Naive thymus-derived CD4-positive, alpha-beta T cell (primary cell): ENCODE measurements at regions not wholly inside any gene's neighbourhood (a gene's known extent, or its start where the extent isn't known, plus 50 kb on each side); places are given as distances from the start of the nearest gene placed in this dataset.
"Not testable (repeated sequence)": the region's sequence is repeated elsewhere in the genome, so short reads cannot be mapped to it uniquely, and the experiment has no call there.

ENCODE experiments used
- ATAC-seq: fragments of 150-1000 bp; cut with Tn5 transposase; 2 replicates; pipeline ENCODE4 v1.10.0; 2021; ENCODE audit warnings: mild to moderate bottlenecking, moderate library complexity
- CTCF ChIA-PET: fragments of 350-600 bp; sonication (Branson Sonifier 250); formaldehyde crosslinking; loops from one replicate; lab custom pipeline; 2021; ENCODE audit warnings: antibody characterized with exemption; lab: Charles Lee
- POLR2A ChIA-PET: fragments of 350-600 bp; sonication (Branson Sonifier 250); formaldehyde crosslinking; loops from one replicate; lab custom pipeline; 2021; ENCODE audit warnings: antibody characterized with exemption, inconsistent platforms; lab: Charles Lee
- DNase-seq, 9 donors: peaks; one replicate each; pipeline versions ENCODE4 v3.0.0 to v3.0.0-alpha.2; 2020 to 2022; ENCODE audit warnings: mixed read lengths in 1 of 9
- H3K27ac ChIP-seq: one replicate; pipeline ENCODE4 v1.7.0; 2013; ENCODE audit warnings: mild to moderate bottlenecking, low read depth, low read length, moderate library complexity
- H3K27me3 ChIP-seq, 2 donors: one replicate each; pipeline ENCODE4 v1.7.0; 2013; ENCODE audit warnings: low read length in 2 of 2, mild to moderate bottlenecking in 2 of 2, moderate library complexity in 2 of 2; ENCODE audit not compliant: control insufficient read depth in 2 of 2, insufficient read depth in 2 of 2
- H3K36me3 ChIP-seq, 3 experiments: 1 replicate in 2 of 3; 2 replicates in 1 of 3; pipeline ENCODE4 v1.7.0; 2013; ENCODE audit warnings: low read length in 3 of 3, mild to moderate bottlenecking in 3 of 3, moderate library complexity in 1 of 3; ENCODE audit not compliant: insufficient read depth in 3 of 3, control insufficient read depth in 2 of 3
- H3K4me1 ChIP-seq, 2 donors: one replicate each; pipeline ENCODE4 v1.7.0; 2013; ENCODE audit warnings: low read length in 2 of 2, mild to moderate bottlenecking in 2 of 2, moderate library complexity in 1 of 2; ENCODE audit not compliant: control insufficient read depth in 2 of 2, insufficient read depth in 2 of 2
- H3K4me3 ChIP-seq: 2 replicates; pipeline ENCODE4 v1.7.0; 2013; ENCODE audit warnings: mild to moderate bottlenecking, low read length
- H3K9me3 ChIP-seq, 3 experiments: 1 replicate in 2 of 3; 2 replicates in 1 of 3; pipeline ENCODE4 v1.7.0; 2013; ENCODE audit warnings: low read length in 3 of 3; ENCODE audit not compliant: control insufficient read depth in 2 of 3
- H3K27ac Mint-ChIP-seq, 9 donors: one replicate each; pipeline ENCODE4 v1.8.0; 2020 to 2022; ENCODE audit warnings: mixed read lengths in 9 of 9, mild to moderate bottlenecking in 8 of 9, moderate library complexity in 5 of 9, inconsistent platforms in 2 of 9
- H3K27me3 Mint-ChIP-seq, 5 donors: one replicate each; pipeline ENCODE4 v1.8.0; 2021 to 2022; ENCODE audit warnings: mixed read lengths in 5 of 5, mild to moderate bottlenecking in 1 of 5
- H3K36me3 Mint-ChIP-seq, 5 donors: one replicate each; pipeline ENCODE4 v1.8.0; 2020 to 2022; ENCODE audit warnings: mixed read lengths in 5 of 5, mild to moderate bottlenecking in 3 of 5, inconsistent platforms in 1 of 5
- H3K4me1 Mint-ChIP-seq, 7 donors: one replicate each; pipeline ENCODE4 v1.8.0; 2020 to 2022; ENCODE audit warnings: mixed read lengths in 7 of 7, mild to moderate bottlenecking in 3 of 7, inconsistent platforms in 1 of 7
- H3K4me3 Mint-ChIP-seq, 10 donors: one replicate each; pipeline ENCODE4 v1.8.0; 2020 to 2022; ENCODE audit warnings: mild to moderate bottlenecking in 10 of 10, mixed read lengths in 10 of 10, moderate library complexity in 6 of 10, inconsistent platforms in 2 of 10
- H3K9me3 Mint-ChIP-seq, 11 donors: one replicate each; pipeline ENCODE4 v1.8.0; 2020 to 2022; ENCODE audit warnings: mixed read lengths in 11 of 11, mild to moderate bottlenecking in 4 of 11, inconsistent platforms in 1 of 11, moderate library complexity in 1 of 11
- intact Hi-C, 2 donors: fragments of 100-400 bp; cut with micrococcal nuclease; formaldehyde crosslinking; loops; one replicate each; pipeline ENCODE4 v1.15.1; 2023

DNA sequence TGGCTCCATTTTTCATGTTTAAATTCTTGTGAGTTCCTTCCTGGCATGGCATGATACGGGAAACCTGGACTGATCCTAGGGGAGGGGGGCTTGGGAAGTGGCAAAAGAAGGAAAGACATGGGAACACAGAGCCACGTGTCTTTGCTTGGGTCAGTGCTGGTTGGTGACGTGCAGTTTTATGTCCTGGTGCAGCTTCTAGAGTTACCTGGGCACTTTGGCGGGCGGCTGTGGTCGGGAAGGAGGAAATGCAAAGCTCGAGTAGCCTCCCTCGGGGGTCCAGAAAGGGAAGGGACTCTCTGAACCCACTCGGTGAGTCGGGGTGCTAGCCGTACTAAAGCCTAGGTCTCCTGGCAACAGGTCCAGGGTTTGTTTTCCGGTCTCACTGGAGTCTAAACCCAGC, 94.6 kb downstream of the APOB start:
- CTCF ChIA-PET, result interaction anchor here (1.1 kb wide), 1 partner anchor 14 kb away, joined by 4 read pairs; no protein-coding TSS in a partner anchor
- H3K36me3 Mint-ChIP-seq, result no peaks in the 10 kb centered on the region
- ATAC-seq (no peak), DNase-seq (no peak)
- POLR2A ChIA-PET, result no interaction called here
- H3K27ac Mint-ChIP-seq, result no peak overlapping the region
- no peak overlapping the region for H3K4me3 Mint-ChIP-seq
- no peaks in the 10 kb centered on the region for H3K4me1 ChIP-seq
- no peak overlapping the region for H3K4me3 ChIP-seq
- H3K27ac ChIP-seq, result no peak overlapping the region
- H3K4me1 Mint-ChIP-seq, result no peaks in the 10 kb centered on the region
- no peaks in the 10 kb centered on the region for H3K27me3 ChIP-seq
- no peaks in the 10 kb centered on the region for H3K9me3 ChIP-seq
- H3K36me3 ChIP-seq, result no peaks in the 10 kb centered on the region
- H3K27me3 Mint-ChIP-seq, result peaks cover 0 to 10% (median 4%) of the 10 kb centered on the region in 5 donors
- H3K9me3 Mint-ChIP-seq, result no peaks in the 10 kb centered on the region
- intact Hi-C loops, result no loop called here

DNA sequence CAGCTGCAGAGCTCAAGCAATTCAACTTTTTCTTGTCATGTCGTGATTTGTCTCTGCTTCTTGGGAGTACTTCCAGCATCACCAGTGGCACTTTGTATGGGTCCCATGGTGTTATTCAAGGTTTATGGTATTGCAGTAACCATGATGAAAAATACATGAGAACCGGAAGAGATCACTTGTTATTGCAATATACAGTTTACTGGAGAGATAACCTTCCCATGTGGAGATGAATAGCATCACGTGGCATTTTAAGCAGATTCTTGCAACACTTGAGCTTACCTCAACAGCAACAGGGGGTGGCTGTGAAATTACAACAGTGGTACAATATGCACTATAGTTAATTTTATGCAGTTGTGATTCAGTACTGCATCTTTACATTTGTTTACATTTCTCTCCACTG, 97.4 kb downstream of the APOB start:
- Mint-ChIP-seq H3K27me3 (peaks cover 0 to 16% (median 7%) of the 10 kb centered on the region in 5 donors), H3K27ac (no peak overlapping the region), H3K4me3 (no peak overlapping the region), H3K36me3 (no peaks in the 10 kb centered on the region), H3K4me1 (no peaks in the 10 kb centered on the region), H3K9me3 (no peaks in the 10 kb centered on the region)
- H3K4me1 ChIP-seq, result no peaks in the 10 kb centered on the region
- ChIA-PET POLR2A (no interaction called here), CTCF (no interaction called here)
- H3K9me3 ChIP-seq, result no peaks in the 10 kb centered on the region
- ATAC-seq (no peak), DNase-seq (no peak)
- H3K36me3 ChIP-seq, result no peaks in the 10 kb centered on the region
- H3K27ac ChIP-seq, result no peak overlapping the region
- H3K4me3 ChIP-seq, result no peak overlapping the region
- no peaks in the 10 kb centered on the region for H3K27me3 ChIP-seq
- intact Hi-C loops, result no loop called here

DNA sequence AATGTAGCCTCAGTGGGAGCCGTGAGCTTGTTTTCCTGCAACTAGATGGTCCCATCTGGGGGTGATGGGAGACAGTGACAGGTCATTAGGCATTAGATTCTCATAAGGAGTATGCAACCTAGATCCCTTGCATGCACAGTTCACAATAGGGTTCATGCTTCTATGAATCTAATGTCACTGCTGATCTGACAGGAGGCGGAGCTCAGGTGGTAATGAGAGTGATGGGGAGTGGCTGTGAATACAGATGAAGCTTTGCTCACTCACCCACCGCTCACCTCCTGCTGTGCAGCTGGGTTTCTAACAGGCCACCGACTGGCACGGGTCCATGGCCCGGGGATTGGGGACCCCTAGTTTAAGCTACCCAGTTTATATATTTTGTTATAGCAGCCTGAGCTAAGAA, 100.2 kb downstream of the APOB start:
- H3K36me3 Mint-ChIP-seq, H3K27ac Mint-ChIP-seq, H3K4me3 Mint-ChIP-seq, ATAC-seq, H3K27me3 ChIP-seq, H3K9me3 ChIP-seq, CTCF ChIA-PET, H3K4me1 Mint-ChIP-seq, DNase-seq, H3K36me3 ChIP-seq, H3K9me3 Mint-ChIP-seq, POLR2A ChIA-PET, H3K4me1 ChIP-seq, H3K4me3 ChIP-seq, intact Hi-C loops, H3K27ac ChIP-seq: not testable (repeated sequence)
- peaks cover 2 to 25% (median 15%) of the 10 kb centered on the region in 5 donors for H3K27me3 Mint-ChIP-seq

DNA sequence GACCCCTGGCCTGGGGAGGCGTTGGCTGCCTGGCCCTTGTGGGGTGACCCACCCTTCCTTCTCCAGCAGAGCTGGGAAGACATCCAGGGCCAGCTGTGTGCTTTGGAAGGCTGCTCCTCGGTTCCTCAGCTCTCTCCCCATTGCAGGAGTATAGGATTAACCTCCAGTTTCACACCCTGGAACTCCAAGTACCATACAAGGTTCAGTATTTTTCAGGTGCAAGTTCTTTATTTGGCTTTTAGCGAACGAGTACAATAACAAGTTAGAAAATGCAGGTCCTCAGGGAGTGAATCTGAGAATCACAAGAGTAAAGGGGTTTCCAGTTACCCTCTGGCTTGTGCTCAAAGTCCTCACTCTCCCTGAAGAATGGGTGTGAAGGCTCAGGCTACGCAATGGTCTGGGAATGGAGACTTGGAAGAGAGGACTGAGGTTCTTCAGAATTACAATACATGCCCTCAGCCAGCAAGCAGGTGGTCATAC, 101.2 kb downstream of the APOB start:
- Histone ChIP-seq H3K36me3 (no peaks in the 10 kb centered on the region), H3K9me3 (no peaks in the 10 kb centered on the region), H3K4me1 (no peaks in the 10 kb centered on the region), H3K4me3 (no peak overlapping the region), H3K27ac (no peak overlapping the region), H3K27me3 (no peaks in the 10 kb centered on the region)
- Mint-ChIP-seq H3K36me3 (no peaks in the 10 kb centered on the region), H3K4me3 (no peak overlapping the region), H3K27ac (no peak overlapping the region), H3K4me1 (no peaks in the 10 kb centered on the region), H3K9me3 (no peaks in the 10 kb centered on the region), H3K27me3 (peaks cover 2 to 25% (median 15%) of the 10 kb centered on the region in 5 donors)
- ChIA-PET POLR2A (no interaction called here), CTCF (no interaction called here)
- intact Hi-C loops, result no loop called here
- ATAC-seq (no peak), DNase-seq (no peak)

DNA sequence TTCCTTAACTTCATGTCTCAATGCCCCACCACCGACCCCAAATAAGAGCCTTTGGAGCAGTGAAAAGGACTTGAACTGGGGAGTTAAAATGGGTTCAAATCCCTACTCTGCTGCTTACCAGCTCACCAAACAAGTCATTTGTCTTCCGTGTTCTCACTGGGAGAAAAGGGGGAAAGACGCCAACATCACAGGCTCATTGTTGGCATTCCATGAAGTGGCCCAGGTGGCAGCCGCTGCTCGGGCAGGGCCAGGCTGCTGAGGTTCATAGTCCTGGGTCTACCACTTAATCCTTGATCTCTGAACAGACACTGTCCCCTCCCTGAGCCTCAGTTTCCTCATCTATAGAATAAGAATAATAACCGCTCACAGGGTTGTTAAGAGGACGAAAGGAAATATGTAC, 103.0 kb downstream of the APOB start:
- Mint-ChIP-seq H3K4me3 (no peak overlapping the region), H3K9me3 (no peaks in the 10 kb centered on the region), H3K27me3 (peaks cover 2 to 25% (median 17%) of the 10 kb centered on the region in 5 donors), H3K27ac (no peak overlapping the region), H3K4me1 (no peaks in the 10 kb centered on the region), H3K36me3 (no peaks in the 10 kb centered on the region)
- Histone ChIP-seq H3K4me1 (no peaks in the 10 kb centered on the region), H3K27ac (no peak overlapping the region), H3K4me3 (no peak overlapping the region), H3K27me3 (no peaks in the 10 kb centered on the region), H3K36me3 (no peaks in the 10 kb centered on the region), H3K9me3 (no peaks in the 10 kb centered on the region)
- ChIA-PET CTCF (no interaction called here), POLR2A (interaction anchor here (0.5 kb wide), 1 partner anchor 64 kb away, joined by 3 read pairs; no protein-coding TSS in a partner anchor)
- intact Hi-C loops, result no loop called here
- DNase-seq, result no peak
- ATAC-seq, result no peak

DNA sequence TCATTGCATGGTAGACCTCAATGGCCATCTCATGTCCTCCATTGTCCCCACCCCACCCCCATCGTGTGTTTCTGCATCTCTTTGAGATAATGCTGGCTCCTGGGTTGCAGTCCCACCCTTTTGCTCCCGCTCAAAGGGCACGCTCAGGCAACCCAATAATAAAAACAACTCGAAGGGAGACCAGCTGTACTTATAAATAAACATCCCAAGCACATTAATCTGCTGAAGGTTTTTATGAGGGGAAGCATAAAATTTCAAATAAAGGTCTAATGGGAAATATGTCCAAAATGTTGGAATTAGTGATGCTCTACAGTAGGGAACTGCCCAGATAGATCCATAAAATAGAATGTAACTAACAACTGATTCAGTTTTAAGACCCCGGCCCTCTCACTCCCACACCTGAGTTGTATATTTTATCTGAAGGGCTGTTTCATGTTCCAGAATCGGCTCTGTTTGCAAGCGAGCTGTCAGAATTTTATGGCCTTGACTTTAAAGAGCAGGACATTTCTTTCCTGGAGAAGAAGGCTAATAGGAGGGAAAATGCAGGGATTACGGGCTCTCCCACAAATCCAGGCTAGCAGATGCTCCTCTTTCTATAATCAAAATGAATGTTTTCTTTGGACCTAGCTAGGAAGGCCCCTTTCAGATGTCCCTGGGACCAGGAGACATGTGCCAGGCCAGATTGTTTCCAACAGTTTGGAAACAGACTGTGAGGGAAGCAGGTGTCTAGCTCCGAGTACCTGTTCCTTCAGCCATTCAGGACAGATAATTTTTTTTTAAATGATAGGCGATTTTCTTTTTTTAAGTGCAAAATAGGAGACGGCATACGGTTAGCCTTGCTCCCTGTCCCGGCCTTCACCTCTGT, 103.7 kb downstream of the APOB start:
- Mint-ChIP-seq H3K27ac (no peak overlapping the region), H3K9me3 (no peaks in the 10 kb centered on the region), H3K36me3 (no peaks in the 10 kb centered on the region), H3K4me1 (no peaks in the 10 kb centered on the region), H3K27me3 (peaks cover 0 to 25% (median 19%) of the 10 kb centered on the region in 5 donors), H3K4me3 (no peak overlapping the region)
- Histone ChIP-seq H3K4me1 (no peaks in the 10 kb centered on the region), H3K4me3 (no peak overlapping the region), H3K27ac (no peak overlapping the region), H3K36me3 (no peaks in the 10 kb centered on the region), H3K27me3 (no peaks in the 10 kb centered on the region), H3K9me3 (no peaks in the 10 kb centered on the region)
- ChIA-PET CTCF (no interaction called here), POLR2A (interaction anchor here (0.5 kb wide), 1 partner anchor 65 kb away, joined by 3 read pairs; no protein-coding TSS in a partner anchor)
- ATAC-seq, result no peak
- no peak for DNase-seq
- intact Hi-C loops, result no loop called here

DNA sequence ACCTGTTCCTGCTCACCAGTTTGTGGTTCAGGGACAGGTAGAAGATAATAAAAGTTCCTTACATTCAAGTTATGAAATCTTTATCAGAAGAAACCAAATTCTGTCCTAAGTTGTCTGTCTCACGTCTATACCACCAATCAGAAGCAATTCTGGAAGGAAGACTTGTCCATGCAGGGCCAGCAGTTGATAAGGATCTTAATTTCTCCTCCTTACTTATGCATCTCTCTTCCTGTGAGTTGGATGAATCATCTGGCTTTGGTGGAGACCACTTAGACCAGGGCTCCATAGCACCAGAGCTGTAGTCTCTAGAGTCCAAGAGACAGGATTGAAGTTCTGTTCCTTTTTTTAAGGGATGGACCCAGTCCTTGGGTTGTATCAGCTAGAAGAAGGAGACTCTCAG, 106.5 kb downstream of the APOB start:
- no peak overlapping the region for H3K4me3 Mint-ChIP-seq
- DNase-seq, result no peak
- Histone ChIP-seq H3K27ac (no peak overlapping the region), H3K27me3 (no peaks in the 10 kb centered on the region), H3K4me3 (no peak overlapping the region), H3K36me3 (no peaks in the 10 kb centered on the region), H3K4me1 (no peaks in the 10 kb centered on the region), H3K9me3 (no peaks in the 10 kb centered on the region)
- H3K27me3 Mint-ChIP-seq, result peaks cover 0 to 32% (median 25%) of the 10 kb centered on the region in 5 donors
- intact Hi-C loops, result no loop called here
- no peaks in the 10 kb centered on the region for H3K36me3 Mint-ChIP-seq
- H3K27ac Mint-ChIP-seq, result no peak overlapping the region
- H3K4me1 Mint-ChIP-seq, result no peaks in the 10 kb centered on the region
- ChIA-PET POLR2A (no interaction called here), CTCF (no interaction called here)
- no peak for ATAC-seq
- H3K9me3 Mint-ChIP-seq, result no peaks in the 10 kb centered on the region
